ENCODE measurements at regions not wholly inside any gene's neighbourhood (a gene's known extent, or its start where the extent isn't known, plus 50 kb on each side); places are given as distances from the start of the nearest gene placed in this dataset.
"Not testable (repeated sequence)": the region's sequence is repeated elsewhere in the genome, so short reads cannot be mapped to it uniquely, and the experiment has no call there.

DNA sequence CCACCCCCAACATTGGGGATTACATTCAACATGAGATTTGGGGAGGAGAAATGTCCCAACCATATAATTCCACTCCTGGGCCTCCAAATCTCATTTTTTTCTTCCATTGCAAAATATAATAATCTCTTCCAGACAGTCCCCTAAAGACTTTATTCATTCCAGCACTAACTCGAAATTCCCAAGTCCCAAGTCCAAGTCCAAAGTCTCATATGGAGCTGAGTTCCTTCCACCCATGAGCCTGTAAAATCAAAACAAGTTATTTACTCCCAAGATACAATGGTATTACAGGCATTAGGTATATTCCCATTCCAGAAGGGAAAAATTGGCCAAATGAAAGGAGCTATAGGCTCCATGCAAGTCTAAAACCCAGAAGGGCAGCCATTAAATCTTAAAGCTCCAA is 56.7 kb downstream of the P2RY1 start:
- H3K27me3 Mint-ChIP-seq (ENCODE audit: low read depth), result no peaks in the 10 kb centered on the region
- intact Hi-C loops (cut with micrococcal nuclease), result no loop called here
- no peak for DNase-seq (ENCODE audit: low spot score)
- no peaks in the 10 kb centered on the region for H3K36me3 Mint-ChIP-seq (ENCODE audit: low read depth)
- H3K4me3 Mint-ChIP-seq (ENCODE audit: low read depth), result no peak overlapping the region
- H3K4me1 Mint-ChIP-seq (ENCODE audit: low read depth), result no peaks in the 10 kb centered on the region
- no peak overlapping the region for H3K27ac Mint-ChIP-seq
- H3K9me3 Mint-ChIP-seq, result no peaks in the 10 kb centered on the region

DNA sequence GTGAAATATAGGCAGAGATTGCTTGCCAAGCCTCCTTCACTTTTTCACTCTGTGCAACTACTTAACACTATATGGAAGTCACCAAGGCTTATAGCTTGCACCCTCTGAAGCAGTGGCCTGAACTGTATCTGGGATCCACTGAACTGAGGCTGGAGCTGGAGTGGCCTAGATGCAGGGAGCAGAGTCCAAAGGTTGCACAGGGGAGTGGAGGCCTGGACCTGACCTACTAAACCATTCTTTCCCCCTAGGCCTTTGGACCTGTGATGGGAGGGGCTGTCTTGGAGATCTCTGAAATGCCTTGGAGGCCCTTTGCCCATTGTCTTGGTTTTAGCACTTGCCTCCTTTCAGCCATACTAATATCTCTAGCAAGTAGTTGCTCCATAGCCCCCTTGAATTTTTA is 57.5 kb downstream of the P2RY1 start:
- intact Hi-C loops (cut with micrococcal nuclease), result no loop called here
- H3K36me3 Mint-ChIP-seq (ENCODE audit: low read depth), result no peaks in the 10 kb centered on the region
- no peaks in the 10 kb centered on the region for H3K9me3 Mint-ChIP-seq
- no peaks in the 10 kb centered on the region for H3K27me3 Mint-ChIP-seq (ENCODE audit: low read depth)
- no peak for DNase-seq (ENCODE audit: low spot score)
- H3K4me1 Mint-ChIP-seq (ENCODE audit: low read depth), result no peaks in the 10 kb centered on the region
- no peak overlapping the region for H3K4me3 Mint-ChIP-seq (ENCODE audit: low read depth)
- no peak overlapping the region for H3K27ac Mint-ChIP-seq

DNA sequence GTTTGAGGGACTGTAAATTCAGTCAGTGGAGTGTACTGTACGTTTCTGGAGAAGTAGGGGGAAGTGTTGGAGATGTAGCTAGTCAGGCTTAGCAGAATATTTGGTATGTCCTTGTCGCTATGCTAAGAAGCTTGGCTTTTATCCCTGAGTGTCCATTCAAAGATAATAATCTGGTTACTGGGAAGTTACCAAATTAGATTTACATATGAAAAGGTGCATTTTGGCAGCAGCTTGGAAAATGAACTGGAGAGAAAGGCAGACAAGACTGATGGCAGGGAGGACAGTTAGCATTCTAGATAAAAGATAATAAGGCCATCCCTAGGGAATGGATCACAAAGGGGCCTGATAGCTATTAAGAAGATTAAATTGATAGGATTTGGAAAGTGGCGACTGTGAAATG is 58.7 kb downstream of the P2RY1 start:
- H3K9me3 Mint-ChIP-seq, result no peaks in the 10 kb centered on the region
- intact Hi-C loops (cut with micrococcal nuclease), result no loop called here
- H3K4me3 Mint-ChIP-seq (ENCODE audit: low read depth), result no peak overlapping the region
- no peaks in the 10 kb centered on the region for H3K36me3 Mint-ChIP-seq (ENCODE audit: low read depth)
- DNase-seq (ENCODE audit: low spot score), result no peak
- H3K27me3 Mint-ChIP-seq (ENCODE audit: low read depth), result no peaks in the 10 kb centered on the region
- H3K4me1 Mint-ChIP-seq (ENCODE audit: low read depth), result no peaks in the 10 kb centered on the region
- no peak overlapping the region for H3K27ac Mint-ChIP-seq

DNA sequence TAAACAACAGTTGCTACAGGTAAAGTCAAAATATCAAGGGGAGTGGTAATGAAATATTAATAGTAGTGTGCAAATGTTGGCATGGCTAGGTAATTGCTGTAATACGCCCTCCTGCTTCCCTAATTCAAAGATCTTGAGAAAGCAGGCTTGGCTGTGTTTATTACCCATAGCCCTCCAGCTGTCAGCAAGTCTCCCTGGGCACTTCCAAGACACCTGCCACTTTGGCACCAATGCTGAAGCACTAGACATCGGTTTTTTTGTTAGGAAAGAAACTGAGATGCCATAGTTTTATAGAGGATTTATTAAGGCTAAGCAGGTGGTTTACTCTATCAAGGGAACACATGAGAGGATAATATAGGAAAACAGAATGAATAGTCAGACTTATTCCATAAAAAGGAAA is 64.4 kb downstream of the P2RY1 start:
- DNase-seq (ENCODE audit: low spot score), result no peak
- H3K9me3 Mint-ChIP-seq, result no peaks in the 10 kb centered on the region
- H3K4me3 Mint-ChIP-seq (ENCODE audit: low read depth), result no peak overlapping the region
- no peaks in the 10 kb centered on the region for H3K36me3 Mint-ChIP-seq (ENCODE audit: low read depth)
- H3K27ac Mint-ChIP-seq, result no peak overlapping the region
- intact Hi-C loops (cut with micrococcal nuclease), result no loop called here
- no peaks in the 10 kb centered on the region for H3K4me1 Mint-ChIP-seq (ENCODE audit: low read depth)
- H3K27me3 Mint-ChIP-seq (ENCODE audit: low read depth), result no peaks in the 10 kb centered on the region

DNA sequence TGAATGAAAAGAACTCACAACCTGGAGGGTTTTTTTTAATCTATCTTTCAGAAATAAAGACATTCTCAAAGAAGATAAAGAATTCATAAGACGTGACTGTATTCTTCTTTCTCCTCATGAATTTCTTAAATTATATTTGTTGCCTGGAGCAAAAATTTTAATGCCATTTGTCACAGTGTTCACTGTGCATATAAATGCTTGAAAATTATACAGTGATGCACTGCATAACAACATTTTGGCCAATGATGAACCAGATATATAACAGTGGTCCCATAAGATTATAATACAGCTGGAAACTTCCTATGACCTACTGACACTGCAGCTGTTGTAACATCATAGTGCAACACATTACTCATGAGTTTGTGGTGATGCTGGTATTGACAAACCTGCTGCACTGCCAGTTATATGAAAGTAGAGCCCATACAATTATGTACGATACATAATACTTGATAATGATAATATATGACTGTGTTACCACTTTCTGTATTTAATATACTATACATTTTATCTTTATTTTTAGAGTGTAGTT is 67.3 kb downstream of the P2RY1 start:
- no peak overlapping the region for H3K27ac Mint-ChIP-seq
- no peaks in the 10 kb centered on the region for H3K4me1 Mint-ChIP-seq (ENCODE audit: low read depth)
- H3K4me3 Mint-ChIP-seq (ENCODE audit: low read depth), result no peak overlapping the region
- H3K27me3 Mint-ChIP-seq (ENCODE audit: low read depth), result no peaks in the 10 kb centered on the region
- intact Hi-C loops (cut with micrococcal nuclease), result no loop called here
- no peaks in the 10 kb centered on the region for H3K36me3 Mint-ChIP-seq (ENCODE audit: low read depth)
- no peak for DNase-seq (ENCODE audit: low spot score)
- H3K9me3 Mint-ChIP-seq, result no peaks in the 10 kb centered on the region

DNA sequence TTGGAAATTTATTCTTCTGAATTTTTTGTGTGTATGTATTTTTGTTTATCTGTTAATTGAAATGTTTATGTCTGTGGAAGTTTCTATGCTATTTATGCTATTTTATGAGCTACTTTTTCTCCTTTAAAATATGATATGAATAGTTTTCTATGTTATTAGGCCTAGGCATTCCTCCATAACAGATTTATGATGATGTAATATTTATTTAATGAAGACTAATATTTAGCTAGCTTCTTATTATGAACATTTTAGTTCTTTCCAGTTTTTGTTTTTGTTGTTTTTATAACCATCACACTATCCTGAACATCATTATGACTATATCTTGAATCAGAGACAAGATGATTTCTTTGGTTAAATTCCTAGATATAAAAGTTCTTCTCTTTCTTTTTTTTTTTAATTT is 70.7 kb downstream of the P2RY1 start:
- Mint-ChIP-seq H3K27me3 (ENCODE audit: low read depth) (no peaks in the 10 kb centered on the region), H3K36me3 (ENCODE audit: low read depth) (no peaks in the 10 kb centered on the region), H3K4me3 (ENCODE audit: low read depth) (no peak overlapping the region), H3K27ac (no peak overlapping the region), H3K4me1 (ENCODE audit: low read depth) (no peaks in the 10 kb centered on the region), H3K9me3 (no peaks in the 10 kb centered on the region)
- no peak for DNase-seq (ENCODE audit: low spot score)
- intact Hi-C loops (cut with micrococcal nuclease), result no loop called here

DNA sequence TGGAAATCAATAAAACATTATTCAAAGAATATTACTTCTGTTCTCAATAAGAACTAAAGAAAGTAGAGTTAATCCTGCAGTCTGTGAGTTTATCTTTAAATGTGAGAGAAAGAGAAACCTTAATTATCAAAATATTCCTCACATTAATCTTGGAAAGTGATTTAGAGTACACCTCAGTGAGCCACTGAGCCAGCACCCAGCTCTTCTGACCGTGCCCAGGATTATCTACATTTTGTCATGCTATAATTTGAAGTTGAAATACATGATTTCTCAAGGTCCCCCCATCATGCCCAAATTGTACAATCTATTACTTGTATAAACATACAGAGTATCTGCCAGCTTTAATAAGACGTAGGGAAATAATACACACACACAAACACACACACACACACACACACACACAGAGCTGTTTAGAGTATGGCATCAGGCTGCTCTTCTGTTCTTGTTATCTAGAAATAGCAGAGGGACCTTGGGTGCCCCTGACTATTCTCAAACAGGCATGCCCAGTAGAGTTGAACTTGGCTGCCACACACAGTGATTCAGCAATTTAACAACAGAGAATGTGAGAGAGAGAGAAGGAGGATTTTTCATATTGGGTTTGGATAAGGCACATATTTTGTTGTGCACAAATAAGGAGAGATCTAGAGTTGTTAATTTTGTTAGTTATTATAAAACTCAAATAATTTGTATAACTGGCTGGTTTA is 74.4 kb downstream of the P2RY1 start:
- H3K4me3 Mint-ChIP-seq (ENCODE audit: low read depth), result no peak overlapping the region
- H3K27ac Mint-ChIP-seq, result no peak overlapping the region
- no peaks in the 10 kb centered on the region for H3K9me3 Mint-ChIP-seq
- no peaks in the 10 kb centered on the region for H3K4me1 Mint-ChIP-seq (ENCODE audit: low read depth)
- H3K36me3 Mint-ChIP-seq (ENCODE audit: low read depth), result no peaks in the 10 kb centered on the region
- H3K27me3 Mint-ChIP-seq (ENCODE audit: low read depth), result no peaks in the 10 kb centered on the region
- DNase-seq (ENCODE audit: low spot score), result no peak
- intact Hi-C loops (cut with micrococcal nuclease), result no loop called here

DNA sequence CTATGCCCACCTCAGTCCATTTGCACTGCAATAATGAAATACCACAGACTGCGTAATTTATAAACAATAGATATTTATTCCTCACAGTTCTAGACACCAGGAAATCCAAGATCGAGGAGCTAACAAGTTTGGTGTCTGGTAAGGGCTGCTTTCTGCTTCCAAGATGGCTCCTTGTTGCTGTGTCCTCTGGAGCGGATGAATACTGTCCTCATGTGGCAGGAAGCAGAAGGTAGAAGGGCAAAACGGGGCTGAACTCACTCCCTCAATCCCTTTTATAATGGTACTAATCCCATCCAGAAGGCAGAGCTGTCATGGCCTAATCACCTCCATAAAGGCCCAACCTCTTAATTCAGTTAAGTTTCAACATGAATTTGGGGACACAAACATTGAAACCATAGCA is 75.3 kb downstream of the P2RY1 start:
- no peak overlapping the region for H3K27ac Mint-ChIP-seq
- no peaks in the 10 kb centered on the region for H3K4me1 Mint-ChIP-seq (ENCODE audit: low read depth)
- no peaks in the 10 kb centered on the region for H3K9me3 Mint-ChIP-seq
- intact Hi-C loops (cut with micrococcal nuclease), result no loop called here
- H3K27me3 Mint-ChIP-seq (ENCODE audit: low read depth), result no peaks in the 10 kb centered on the region
- DNase-seq (ENCODE audit: low spot score), result no peak
- no peak overlapping the region for H3K4me3 Mint-ChIP-seq (ENCODE audit: low read depth)
- H3K36me3 Mint-ChIP-seq (ENCODE audit: low read depth), result no peaks in the 10 kb centered on the region

DNA sequence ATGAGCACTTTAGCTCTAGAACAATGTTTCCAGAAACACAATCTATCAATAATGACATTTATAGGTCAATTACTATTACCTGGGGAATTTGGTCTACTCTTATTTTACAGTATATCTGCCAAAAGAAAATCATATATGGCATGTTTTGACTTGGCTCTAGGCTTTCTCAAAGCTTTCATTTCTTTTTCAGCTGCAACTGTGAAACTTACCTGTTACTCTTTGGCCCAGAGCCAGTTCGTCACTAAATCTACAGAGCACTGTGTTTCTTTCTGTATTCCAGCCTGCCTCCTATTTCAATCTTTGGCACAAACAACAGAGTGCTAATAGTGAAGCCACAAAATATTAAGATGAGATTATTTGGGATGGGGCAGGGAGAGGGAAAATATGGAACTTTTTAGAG is 76.0 kb downstream of the P2RY1 start:
- intact Hi-C loops (cut with micrococcal nuclease), result no loop called here
- Mint-ChIP-seq H3K27ac (no peak overlapping the region), H3K9me3 (no peaks in the 10 kb centered on the region), H3K27me3 (ENCODE audit: low read depth) (no peaks in the 10 kb centered on the region), H3K4me1 (ENCODE audit: low read depth) (no peaks in the 10 kb centered on the region), H3K36me3 (ENCODE audit: low read depth) (no peaks in the 10 kb centered on the region), H3K4me3 (ENCODE audit: low read depth) (no peak overlapping the region)
- no peak for DNase-seq (ENCODE audit: low spot score)

DNA sequence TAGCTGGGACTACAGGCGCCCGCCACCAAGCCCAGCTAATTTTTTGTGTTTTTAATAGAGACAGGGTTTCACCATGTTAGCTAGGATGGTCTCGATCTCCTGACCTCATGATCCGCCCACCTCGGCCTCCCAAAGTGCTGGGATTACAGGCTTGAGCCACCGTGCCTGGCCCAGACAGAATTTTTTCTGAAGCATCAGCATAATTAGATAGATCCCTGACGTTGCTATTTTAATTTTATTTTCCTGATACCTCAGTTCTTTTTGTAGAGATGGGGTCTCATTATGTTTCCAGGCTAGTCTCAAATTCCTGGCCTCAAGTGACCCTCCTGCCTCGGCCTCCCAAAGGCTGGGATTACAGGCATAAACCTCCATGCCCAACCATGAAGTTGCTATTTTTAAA is 79.8 kb downstream of the P2RY1 start:
- H3K9me3 Mint-ChIP-seq; H3K27me3 Mint-ChIP-seq (ENCODE audit: low read depth); H3K4me3 Mint-ChIP-seq (ENCODE audit: low read depth); DNase-seq (ENCODE audit: low spot score); H3K36me3 Mint-ChIP-seq (ENCODE audit: low read depth); intact Hi-C loops (cut with micrococcal nuclease); H3K27ac Mint-ChIP-seq; H3K4me1 Mint-ChIP-seq (ENCODE audit: low read depth): not testable (repeated sequence)

DNA sequence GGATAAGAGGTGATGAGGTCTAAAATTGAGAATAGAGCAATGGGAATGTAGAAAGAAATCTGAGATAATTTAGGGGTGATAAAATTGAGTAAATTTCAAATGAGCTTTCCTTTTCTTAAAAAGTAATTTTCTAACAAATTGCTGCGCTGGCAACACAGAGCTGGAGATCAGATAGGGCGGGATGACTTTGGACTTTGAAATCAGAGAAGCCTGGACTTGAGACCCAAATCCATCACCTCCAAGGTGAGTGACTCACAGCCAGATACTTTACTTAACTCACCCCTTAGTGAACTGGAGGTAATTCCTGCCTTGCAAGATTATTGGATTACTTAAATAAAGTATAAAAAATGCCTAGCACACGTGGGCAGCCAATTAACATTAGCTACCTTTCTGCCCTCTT is 80.8 kb downstream of the P2RY1 start:
- H3K36me3 Mint-ChIP-seq (ENCODE audit: low read depth), result no peaks in the 10 kb centered on the region
- H3K9me3 Mint-ChIP-seq, result no peaks in the 10 kb centered on the region
- H3K4me3 Mint-ChIP-seq (ENCODE audit: low read depth), result no peak overlapping the region
- no peak overlapping the region for H3K27ac Mint-ChIP-seq
- intact Hi-C loops (cut with micrococcal nuclease), result no loop called here
- H3K4me1 Mint-ChIP-seq (ENCODE audit: low read depth), result no peaks in the 10 kb centered on the region
- DNase-seq (ENCODE audit: low spot score), result no peak
- H3K27me3 Mint-ChIP-seq (ENCODE audit: low read depth), result no peaks in the 10 kb centered on the region

DNA sequence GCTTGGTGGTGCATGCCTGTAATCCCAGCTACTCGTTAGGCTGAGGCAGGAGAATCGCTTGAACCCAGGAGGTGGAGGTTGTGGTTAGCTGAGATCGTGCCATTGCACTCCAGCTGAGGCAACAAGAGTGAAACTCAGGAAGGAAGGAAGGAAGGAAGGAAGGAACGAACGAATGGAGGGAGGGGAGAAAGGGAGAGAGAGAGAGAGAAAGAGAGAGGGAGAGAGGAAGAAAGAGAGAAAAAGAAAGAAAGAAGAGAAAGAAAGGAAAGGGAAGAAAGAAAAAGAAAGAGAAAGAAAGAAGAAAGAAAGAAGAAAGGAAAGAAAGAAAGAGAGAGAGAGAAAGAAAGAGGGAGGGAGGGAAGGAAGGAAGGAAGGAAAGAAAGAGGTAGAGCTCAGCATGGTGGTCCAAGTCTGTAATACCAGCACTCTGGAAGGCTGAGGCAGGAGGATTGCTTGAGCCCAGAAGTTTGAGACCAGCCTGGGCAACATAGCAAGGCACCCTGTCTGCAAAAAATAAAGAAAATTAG is 81.9 kb downstream of the P2RY1 start:
- no peak for DNase-seq (ENCODE audit: low spot score)
- Mint-ChIP-seq H3K4me3 (ENCODE audit: low read depth) (no peak overlapping the region), H3K27ac (no peak overlapping the region), H3K36me3 (ENCODE audit: low read depth) (no peaks in the 10 kb centered on the region), H3K4me1 (ENCODE audit: low read depth) (no peaks in the 10 kb centered on the region), H3K27me3 (ENCODE audit: low read depth) (no peaks in the 10 kb centered on the region), H3K9me3 (no peaks in the 10 kb centered on the region)
- intact Hi-C loops (cut with micrococcal nuclease), result no loop called here

DNA sequence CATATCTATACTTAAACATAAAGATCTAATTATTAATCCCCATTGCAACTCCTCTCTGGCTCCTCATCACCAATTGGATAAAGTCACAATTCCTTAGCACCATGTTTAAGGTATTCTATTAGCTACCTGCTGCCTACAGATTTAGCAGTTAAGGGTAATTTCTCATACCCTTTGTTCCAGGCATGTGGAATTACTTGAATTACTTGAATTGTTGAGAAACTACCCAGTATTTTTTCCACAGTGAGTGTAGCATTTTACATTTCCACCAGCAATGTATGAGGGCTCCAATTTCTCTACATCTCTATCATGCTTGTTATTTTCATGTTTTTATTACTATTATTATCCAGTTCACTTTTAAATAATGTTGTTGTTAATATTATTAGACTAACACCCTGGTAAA is 86.4 kb downstream of the P2RY1 start:
- H3K27ac Mint-ChIP-seq, result no peak overlapping the region
- no peak for DNase-seq (ENCODE audit: low spot score)
- no peaks in the 10 kb centered on the region for H3K36me3 Mint-ChIP-seq (ENCODE audit: low read depth)
- H3K27me3 Mint-ChIP-seq (ENCODE audit: low read depth), result no peaks in the 10 kb centered on the region
- no peak overlapping the region for H3K4me3 Mint-ChIP-seq (ENCODE audit: low read depth)
- H3K4me1 Mint-ChIP-seq (ENCODE audit: low read depth), result no peaks in the 10 kb centered on the region
- no peaks in the 10 kb centered on the region for H3K9me3 Mint-ChIP-seq
- intact Hi-C loops (cut with micrococcal nuclease), result no loop called here

DNA sequence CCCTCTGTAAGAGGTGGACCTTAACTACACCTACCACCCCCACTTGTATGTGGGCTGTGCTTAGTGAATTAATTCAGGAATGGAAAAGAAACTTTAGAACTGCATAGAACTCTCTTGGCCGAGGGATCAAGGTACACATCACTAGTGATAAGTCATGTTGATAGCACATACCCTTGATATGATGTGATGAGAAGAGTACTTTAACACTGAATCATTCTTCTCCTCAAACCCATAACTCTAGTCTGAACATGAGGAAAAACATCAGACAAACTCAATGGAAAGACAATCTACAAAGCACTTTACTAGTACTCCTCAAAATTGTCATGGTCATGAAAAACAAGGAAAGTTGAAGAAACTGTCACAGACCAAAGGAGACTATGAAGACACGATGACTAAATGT is 87.6 kb downstream of the P2RY1 start:
- H3K27ac Mint-ChIP-seq, result no peak overlapping the region
- no peak overlapping the region for H3K4me3 Mint-ChIP-seq (ENCODE audit: low read depth)
- intact Hi-C loops (cut with micrococcal nuclease), result no loop called here
- no peaks in the 10 kb centered on the region for H3K27me3 Mint-ChIP-seq (ENCODE audit: low read depth)
- no peaks in the 10 kb centered on the region for H3K9me3 Mint-ChIP-seq
- H3K36me3 Mint-ChIP-seq (ENCODE audit: low read depth), result no peaks in the 10 kb centered on the region
- no peak for DNase-seq (ENCODE audit: low spot score)
- no peaks in the 10 kb centered on the region for H3K4me1 Mint-ChIP-seq (ENCODE audit: low read depth)
